GM12878 (cell line): ENCODE measurements at regions not wholly inside any gene's neighbourhood (a gene's known extent, or its start where the extent isn't known, plus 50 kb on each side); places are given as distances from the start of the nearest gene placed in this dataset.

Experiments
- ATAC-seq: fragments of 200-7000 bp; cut with Tn5 transposase; 3 replicates; pipeline ENCODE4 v1.9.1; 2020; ENCODE audit warnings: mild to moderate bottlenecking, moderate library complexity
- BruUV-seq: library from RNA; stranded (reverse); fragments of 400-500 nt; replicated peaks from 2 replicates; lab custom pipeline; 2021; lab: Mats Ljungman, UMichigan
- CTCF ChIA-PET: fragments of 300-600 bp; sonication (Branson Sonifier 250); formaldehyde crosslinking; extraction: SDS; loops from one replicate; lab custom pipeline; 2021; ENCODE audit warnings: inconsistent platforms; lab: Yijun Ruan, JAX
- POLR2A ChIA-PET: fragments of 350-600 bp; formaldehyde crosslinking; extraction: SDS; loops from one replicate; lab custom pipeline; 2021; ENCODE audit warnings: inconsistent platforms; lab: Charles Lee
- RAD21 ChIA-PET: fragments of 300-600 bp; sonication (Branson Sonifier 250); formaldehyde crosslinking; loops from one replicate; lab custom pipeline; 2023; ENCODE audit warnings: antibody characterized with exemption; ENCODE audit not compliant: unreplicated experiment; lab: Charles Lee
- SMC1A ChIA-PET: fragments of 300-600 bp; sonication (Branson Sonifier 250); formaldehyde crosslinking; loops from one replicate; lab custom pipeline; 2023; ENCODE audit not compliant: unreplicated experiment, uncharacterized antibody; lab: Charles Lee
- DNase-seq: peaks from one replicate; pipeline ENCODE4 v3.0.0-alpha.2; 2011; ENCODE audit warnings: low read depth, low spot score
- FAIRE-seq: peaks from 3 replicates; lab custom pipeline; 2011; peaks lifted over from hg19 to GRCh38; lab: Jason Lieb, UNC
- H2AFZ ChIP-seq: 2 replicates; pipeline ENCODE4 v1.6.0; 2011; ENCODE audit warnings: low read depth, low read length, control low read depth; ENCODE audit not compliant: control insufficient read depth
- H3K27ac ChIP-seq: 2 replicates; pipeline ENCODE4 v1.5.1; 2011; ENCODE audit warnings: control low read depth; ENCODE audit not compliant: control insufficient read depth, insufficient read depth
- H3K27me3 ChIP-seq, 2 experiments: replicated peaks in 1 of 2; 2 replicates each; pipeline versions ENCODE4 v1.6.0 to v1.6.1; 2011; ENCODE audit warnings: low read length in 1 of 2; ENCODE audit not compliant: control insufficient read depth in 2 of 2, insufficient read depth in 2 of 2
- H3K36me3 ChIP-seq, 2 experiments: 2 replicates each; pipeline ENCODE4 v1.5.1; 2011; ENCODE audit warnings: low read length in 1 of 2; ENCODE audit not compliant: control insufficient read depth in 2 of 2, insufficient read depth in 2 of 2
- H3K4me1 ChIP-seq: 2 replicates; pipeline ENCODE4 v1.6.1; 2011; ENCODE audit warnings: mild to moderate bottlenecking, low read length, moderate library complexity, mixed read lengths; ENCODE audit not compliant: control insufficient read depth, insufficient read depth
- H3K4me2 ChIP-seq: 2 replicates; pipeline ENCODE4 v1.6.0; 2011; ENCODE audit warnings: control low read depth; ENCODE audit not compliant: control insufficient read depth, insufficient read depth
- H3K4me3 ChIP-seq: fragments of 200-600 bp; sonication (generic); 2 replicates; pipeline ENCODE4 v1.5.1; 2016
- H3K79me2 ChIP-seq: 2 replicates; pipeline ENCODE4 v1.6.0; 2011; ENCODE audit warnings: low read length; ENCODE audit not compliant: control insufficient read depth, insufficient read depth
- H3K9ac ChIP-seq: 2 replicates; pipeline ENCODE4 v1.8.0; 2011; ENCODE audit warnings: low read length, control low read depth, mixed read lengths; ENCODE audit not compliant: control insufficient read depth, insufficient read depth
- H3K9me3 ChIP-seq: replicated peaks from 3 replicates; pipeline ENCODE4 v1.5.1; 2011; ENCODE audit warnings: mild to moderate bottlenecking, low read length; ENCODE audit not compliant: control insufficient read depth, insufficient read depth
- H4K20me1 ChIP-seq: 2 replicates; pipeline ENCODE4 v1.6.0; 2011; ENCODE audit not compliant: control insufficient read depth, insufficient read depth
- CTCF ChIP-seq, 3 experiments: IDR thresholded peaks in 2 of 3; conservative IDR thresholded peaks in 1 of 3; 2 replicates each; pipeline ENCODE4 v1.5.1; 2011; ENCODE audit warnings: low read depth in 3 of 3, low read length in 3 of 3, mild to moderate bottlenecking in 3 of 3, control low read depth in 2 of 3, moderate library complexity in 2 of 3, inconsistent platforms in 1 of 3, mixed read lengths in 1 of 3; ENCODE audit not compliant: control insufficient read depth in 2 of 3, insufficient read depth in 1 of 3; ENCODE audit errors: extremely low read depth in 1 of 3
- FOS ChIP-seq: IDR thresholded peaks from 3 replicates; pipeline ENCODE4 v1.6.1; 2011; ENCODE audit warnings: borderline replicate concordance; ENCODE audit not compliant: insufficient read length; ENCODE audit errors: extremely low read depth
- HDAC6 ChIP-seq: fragments of 200-600 bp; sonication (generic); IDR thresholded peaks from one replicate; pipeline ENCODE4 v1.8.0; 2017; ENCODE audit warnings: antibody characterized with exemption; ENCODE audit not compliant: unreplicated experiment
- SKIL ChIP-seq: fragments of 450-650 bp; IDR thresholded peaks from 2 replicates; pipeline ENCODE4 v1.6.1; 2017; ENCODE audit warnings: mild to moderate bottlenecking, low read depth, inconsistent platforms; ENCODE audit not compliant: poor library complexity, severe bottlenecking
- YBX1 ChIP-seq: fragments of 450-650 bp; IDR thresholded peaks from 2 replicates; pipeline ENCODE4 v1.6.1; 2016; ENCODE audit warnings: antibody characterized with exemption
- WGBS: methylation state at CpG from one replicate; pipeline ENCODE4 v1.1.6; 2016; ENCODE audit warnings: low lambda C conversion rate; ENCODE audit not compliant: insufficient replicate concordance, insufficient coverage; ENCODE audit errors: missing lambda C conversion rate; 5-methylcytosine and 5-hydroxymethylcytosine counted together
- in situ Hi-C: fragments of 300-500 bp; cut with MboI; formaldehyde crosslinking; loops from 9 replicates; pipeline ENCODE4 v1.14.3; 2018; ENCODE audit warnings: mixed read lengths
- intact Hi-C: fragments of 100-400 bp; cut with micrococcal nuclease; formaldehyde crosslinking; loops from one replicate; pipeline ENCODE4 v1.14.2; 2022; ENCODE audit not compliant: unreplicated experiment
- TF ChIP-seq, protein P1 (sequence below): IDR thresholded peaks from 2 replicates; pipeline ENCODE4 v1.6.1; 2012; ENCODE audit warnings: improper control_type of control experiment, low read depth, low read length; ENCODE audit not compliant: insufficient replicate concordance

GRCh38 chr15:29207758-29208108 is 61.9 kb downstream of the NSMCE3 start:
- CTCF ChIA-PET = no interaction called here
- no peak for FAIRE-seq
- SMC1A ChIA-PET = interaction anchor here (0.6 kb wide), 1 partner anchor 218 kb away, joined by 3 read pairs; no protein-coding TSS in a partner anchor

More at GRCh38 chr15:29207758-29208108, 61.9 kb downstream of the NSMCE3 start:
- Histone ChIP-seq H3K4me2 (no peak overlapping the region), H3K9ac (no peak overlapping the region), H3K4me1 (no peaks in the 10 kb centered on the region), H3K27me3 (no peaks in the 10 kb centered on the region), H3K9me3 (no peaks in the 10 kb centered on the region), H2AFZ (no peak overlapping the region), H4K20me1 (no peaks in the 10 kb centered on the region; the same call in 1 of the 2 replicates), H3K27ac (no peak overlapping the region), H3K79me2 (no peaks in the 10 kb centered on the region), H3K36me3 (no peaks in the 10 kb centered on the region), H3K4me3 (no peak overlapping the region)
- WGBS = 17% methylated on average over 5 of the region's 5 CpGs
- no peak for TF ChIP-seq YBX1
- TF ChIP-seq CTCF (IDR thresholded peaks at IDR 0.05 in 2 of 3, conservative IDR thresholded peaks at IDR 0.05 in 1 of 3; ENCODE audit: control insufficient read depth in 2 of 3, extremely low read depth in 1 of 3, insufficient read depth in 1 of 3, low read depth in 3 of 3, low read length in 3 of 3) = no peak
- TF ChIP-seq SKIL = no peak
- TF ChIP-seq, protein P1, sequence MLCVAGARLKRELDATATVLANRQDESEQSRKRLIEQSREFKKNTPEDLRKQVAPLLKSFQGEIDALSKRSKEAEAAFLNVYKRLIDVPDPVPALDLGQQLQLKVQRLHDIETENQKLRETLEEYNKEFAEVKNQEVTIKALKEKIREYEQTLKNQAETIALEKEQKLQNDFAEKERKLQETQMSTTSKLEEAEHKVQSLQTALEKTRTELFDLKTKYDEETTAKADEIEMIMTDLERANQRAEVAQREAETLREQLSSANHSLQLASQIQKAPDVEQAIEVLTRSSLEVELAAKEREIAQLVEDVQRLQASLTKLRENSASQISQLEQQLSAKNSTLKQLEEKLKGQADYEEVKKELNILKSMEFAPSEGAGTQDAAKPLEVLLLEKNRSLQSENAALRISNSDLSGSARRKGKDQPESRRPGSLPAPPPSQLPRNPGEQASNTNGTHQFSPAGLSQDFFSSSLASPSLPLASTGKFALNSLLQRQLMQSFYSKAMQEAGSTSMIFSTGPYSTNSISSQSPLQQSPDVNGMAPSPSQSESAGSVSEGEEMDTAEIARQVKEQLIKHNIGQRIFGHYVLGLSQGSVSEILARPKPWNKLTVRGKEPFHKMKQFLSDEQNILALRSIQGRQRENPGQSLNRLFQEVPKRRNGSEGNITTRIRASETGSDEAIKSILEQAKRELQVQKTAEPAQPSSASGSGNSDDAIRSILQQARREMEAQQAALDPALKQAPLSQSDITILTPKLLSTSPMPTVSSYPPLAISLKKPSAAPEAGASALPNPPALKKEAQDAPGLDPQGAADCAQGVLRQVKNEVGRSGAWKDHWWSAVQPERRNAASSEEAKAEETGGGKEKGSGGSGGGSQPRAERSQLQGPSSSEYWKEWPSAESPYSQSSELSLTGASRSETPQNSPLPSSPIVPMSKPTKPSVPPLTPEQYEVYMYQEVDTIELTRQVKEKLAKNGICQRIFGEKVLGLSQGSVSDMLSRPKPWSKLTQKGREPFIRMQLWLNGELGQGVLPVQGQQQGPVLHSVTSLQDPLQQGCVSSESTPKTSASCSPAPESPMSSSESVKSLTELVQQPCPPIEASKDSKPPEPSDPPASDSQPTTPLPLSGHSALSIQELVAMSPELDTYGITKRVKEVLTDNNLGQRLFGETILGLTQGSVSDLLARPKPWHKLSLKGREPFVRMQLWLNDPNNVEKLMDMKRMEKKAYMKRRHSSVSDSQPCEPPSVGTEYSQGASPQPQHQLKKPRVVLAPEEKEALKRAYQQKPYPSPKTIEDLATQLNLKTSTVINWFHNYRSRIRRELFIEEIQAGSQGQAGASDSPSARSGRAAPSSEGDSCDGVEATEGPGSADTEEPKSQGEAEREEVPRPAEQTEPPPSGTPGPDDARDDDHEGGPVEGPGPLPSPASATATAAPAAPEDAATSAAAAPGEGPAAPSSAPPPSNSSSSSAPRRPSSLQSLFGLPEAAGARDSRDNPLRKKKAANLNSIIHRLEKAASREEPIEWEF = no peak
- no peak for TF ChIP-seq HDAC6
- TF ChIP-seq FOS = no peak
- DNase-seq (no peak), ATAC-seq (no peak)
- RAD21 ChIA-PET = no interaction called here
- intact Hi-C loops = no loop called here
- in situ Hi-C loops = no loop called here
- BruUV-seq = no TSS peak
- POLR2A ChIA-PET = no interaction called here
